HG02759 (cell line): ENCODE measurements at regions not wholly inside any gene's neighbourhood (a gene's known extent, or its start where the extent isn't known, plus 50 kb on each side); places are given as distances from the start of the nearest gene placed in this dataset.

Experiments used
- ATAC-seq: cut with Tn5 transposase; IDR thresholded peaks from one replicate; pipeline ENCODE4 v1.9.1; 2021; ENCODE audit warnings: mild to moderate bottlenecking, moderate library complexity; ENCODE audit not compliant: unreplicated experiment

- ATAC-seq, result no peak
Observed at GRCh38 chr2:107202962-107203591, 317.1 kb upstream of the ST6GAL2 start.

- no peak for ATAC-seq
Observed at GRCh38 chr2:107215401-107216350, 329.7 kb upstream of the ST6GAL2 start.

GRCh38 chr2:107218208-107218607 lies 332.2 kb upstream of the ST6GAL2 start:
- no peak for ATAC-seq

GRCh38 chr2:107222466-107222865 lies 336.5 kb upstream of the ST6GAL2 start:
- ATAC-seq, result no peak

GRCh38 chr2:107235491-107236254 lies 349.7 kb upstream of the ST6GAL2 start:
- ATAC-seq, result no peak

GRCh38 chr2:107242811-107243210 lies 356.8 kb upstream of the ST6GAL2 start:
- ATAC-seq, result no peak

- no peak for ATAC-seq
Observed at GRCh38 chr2:107248932-107249331, 363.0 kb upstream of the ST6GAL2 start.

- no peak for ATAC-seq
Observed at GRCh38 chr2:107255744-107256143, 369.8 kb upstream of the ST6GAL2 start.

GRCh38 chr2:107258531-107259407 lies 372.8 kb upstream of the ST6GAL2 start:
- ATAC-seq, result no peak

GRCh38 chr2:107259408-107260195 lies 373.6 kb upstream of the ST6GAL2 start:
- ATAC-seq, result no peak

GRCh38 chr2:107263628-107264027 lies 377.7 kb upstream of the ST6GAL2 start:
- ATAC-seq, result no peak

GRCh38 chr2:107264184-107264583 lies 378.2 kb upstream of the ST6GAL2 start:
- ATAC-seq, result no peak

- no peak for ATAC-seq
Observed at GRCh38 chr2:107266555-107266954, 380.6 kb upstream of the ST6GAL2 start.

GRCh38 chr2:107267086-107267485 lies 381.1 kb upstream of the ST6GAL2 start:
- no peak for ATAC-seq

GRCh38 chr2:107276034-107276433 lies 390.1 kb upstream of the ST6GAL2 start:
- no peak for ATAC-seq

GRCh38 chr2:107278672-107279071 lies 392.7 kb upstream of the ST6GAL2 start:
- no peak for ATAC-seq

GRCh38 chr2:107281637-107282036 lies 395.7 kb upstream of the ST6GAL2 start:
- no peak for ATAC-seq

- no peak for ATAC-seq
Observed at GRCh38 chr2:107282135-107282534, 396.2 kb upstream of the ST6GAL2 start.

GRCh38 chr2:107285621-107286299 lies 399.8 kb upstream of the ST6GAL2 start:
- no peak for ATAC-seq
